ENCODE measurements at regions not wholly inside any gene's neighbourhood (a gene's known extent, or its start where the extent isn't known, plus 50 kb on each side); places are given as distances from the start of the nearest gene placed in this dataset.

DNA sequence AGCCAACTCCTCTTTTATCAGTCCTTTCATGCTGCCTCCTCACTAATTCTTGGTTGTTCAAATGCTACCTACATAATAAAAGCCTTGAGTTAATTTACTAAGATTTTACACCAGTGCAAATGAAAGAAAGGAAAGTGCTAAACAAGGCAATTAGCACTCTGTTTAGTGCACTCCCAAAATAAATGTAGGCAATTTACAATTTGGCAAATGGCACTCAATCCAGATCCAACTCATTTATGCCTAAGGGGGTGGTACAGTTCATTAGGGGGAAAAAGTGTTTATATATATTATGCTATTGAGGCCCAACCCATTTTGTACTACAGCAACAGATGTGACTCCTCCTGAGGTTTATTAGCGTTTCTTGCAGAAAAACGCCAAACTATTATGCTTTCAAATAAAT, 370.1 kb downstream of the NR2F2 start:
- no peak overlapping the region for H3K4me3 ChIP-seq (ENCODE audit: low read depth in 1 of 5, low read length in 5 of 5)
- H3K9ac ChIP-seq (ENCODE audit: low read length in 5 of 5), result no peak overlapping the region
- H3K27ac ChIP-seq (ENCODE audit: low read depth, low read length), result no peak overlapping the region
- no peaks in the 10 kb centered on the region for H3K4me1 ChIP-seq (ENCODE audit: control insufficient read depth in 5 of 5, insufficient read depth in 5 of 5, low read length in 5 of 5)
- H3K36me3 ChIP-seq (ENCODE audit: control insufficient read depth in 5 of 5, insufficient read depth in 5 of 5, low read length in 5 of 5), result no peaks in the 10 kb centered on the region
- H3K9me3 ChIP-seq (ENCODE audit: control insufficient read depth in 5 of 5, low read length in 5 of 5), result no peaks in the 10 kb centered on the region
- H3K27me3 ChIP-seq (ENCODE audit: control insufficient read depth in 5 of 5, insufficient read depth in 4 of 5, low read length in 5 of 5), result no peaks in the 10 kb centered on the region

DNA sequence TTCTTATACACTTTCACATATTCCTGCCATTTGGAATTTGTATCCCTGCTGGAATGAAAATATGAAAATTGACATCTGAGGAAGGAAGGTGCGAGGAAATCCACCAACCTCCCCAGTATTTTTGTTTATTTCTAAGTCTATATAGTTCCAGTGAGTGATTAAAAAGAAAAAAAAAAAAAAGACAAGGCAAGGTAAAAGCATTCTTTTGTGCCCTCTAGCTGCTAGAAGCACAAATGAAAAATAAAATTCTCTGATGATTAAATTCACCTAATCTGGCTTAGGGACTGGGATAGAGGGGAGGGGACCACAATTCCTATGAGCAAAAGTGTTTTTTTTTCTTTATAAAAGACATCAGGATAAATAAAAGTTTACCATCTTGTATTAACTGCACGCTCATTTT, 370.9 kb downstream of the NR2F2 start:
- Histone ChIP-seq H3K9me3 (ENCODE audit: control insufficient read depth in 5 of 5, low read length in 5 of 5) (no peaks in the 10 kb centered on the region), H3K4me1 (ENCODE audit: control insufficient read depth in 5 of 5, insufficient read depth in 5 of 5, low read length in 5 of 5) (no peaks in the 10 kb centered on the region), H3K9ac (ENCODE audit: low read length in 5 of 5) (no peak overlapping the region), H3K36me3 (ENCODE audit: control insufficient read depth in 5 of 5, insufficient read depth in 5 of 5, low read length in 5 of 5) (no peaks in the 10 kb centered on the region), H3K27ac (ENCODE audit: low read depth, low read length) (no peak overlapping the region), H3K27me3 (ENCODE audit: control insufficient read depth in 5 of 5, insufficient read depth in 4 of 5, low read length in 5 of 5) (no peaks in the 10 kb centered on the region), H3K4me3 (ENCODE audit: low read depth in 1 of 5, low read length in 5 of 5) (no peak overlapping the region)

DNA sequence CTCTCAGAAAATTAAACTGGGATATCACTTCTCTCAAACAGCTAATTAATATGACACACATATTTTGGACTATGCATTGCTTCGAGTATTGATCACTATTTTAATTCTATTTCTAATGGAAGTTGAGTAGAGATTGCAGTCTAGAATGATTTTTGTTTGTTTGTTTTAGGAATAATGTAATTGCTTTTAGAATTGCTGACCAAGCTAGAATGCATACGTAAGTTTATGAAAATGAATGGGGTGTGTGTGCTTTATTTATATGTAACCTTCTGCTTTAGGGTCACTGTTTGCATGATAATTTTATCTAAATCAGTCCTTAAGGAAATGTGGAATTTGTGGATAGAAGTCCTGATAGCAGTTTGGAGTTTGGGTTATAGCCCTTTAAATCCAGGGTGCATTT, 371.4 kb downstream of the NR2F2 start:
- no peak overlapping the region for H3K27ac ChIP-seq (ENCODE audit: low read depth, low read length)
- H3K4me3 ChIP-seq (ENCODE audit: low read depth in 1 of 5, low read length in 5 of 5), result no peak overlapping the region
- H3K27me3 ChIP-seq (ENCODE audit: control insufficient read depth in 5 of 5, insufficient read depth in 4 of 5, low read length in 5 of 5), result no peaks in the 10 kb centered on the region
- H3K36me3 ChIP-seq (ENCODE audit: control insufficient read depth in 5 of 5, insufficient read depth in 5 of 5, low read length in 5 of 5), result no peaks in the 10 kb centered on the region
- no peaks in the 10 kb centered on the region for H3K4me1 ChIP-seq (ENCODE audit: control insufficient read depth in 5 of 5, insufficient read depth in 5 of 5, low read length in 5 of 5)
- H3K9ac ChIP-seq (ENCODE audit: low read length in 5 of 5), result no peak overlapping the region
- no peaks in the 10 kb centered on the region for H3K9me3 ChIP-seq (ENCODE audit: control insufficient read depth in 5 of 5, low read length in 5 of 5)

DNA sequence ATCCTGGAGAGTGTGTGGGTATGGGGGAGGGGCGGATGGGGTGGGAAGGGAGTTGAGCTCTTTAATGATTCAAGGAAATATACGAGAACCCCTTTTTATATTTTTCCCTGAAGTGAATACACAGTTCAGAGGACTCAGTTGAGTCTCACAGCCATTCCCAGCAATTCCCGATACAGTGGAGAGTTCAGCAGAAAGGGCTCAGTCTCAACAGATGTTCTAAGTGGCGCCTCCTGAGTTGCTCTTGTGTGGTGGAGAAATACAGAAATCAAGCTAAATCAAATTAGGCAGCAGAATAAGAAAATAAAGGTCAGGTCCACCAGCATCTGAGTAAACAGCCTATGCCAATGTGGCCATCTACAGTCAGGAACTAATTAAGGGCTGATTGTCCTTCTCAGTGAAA, 372.1 kb downstream of the NR2F2 start:
- no peak overlapping the region for H3K9ac ChIP-seq (ENCODE audit: low read length in 5 of 5)
- H3K4me3 ChIP-seq (ENCODE audit: low read depth in 1 of 5, low read length in 5 of 5), result no peak overlapping the region
- H3K27me3 ChIP-seq (ENCODE audit: control insufficient read depth in 5 of 5, insufficient read depth in 4 of 5, low read length in 5 of 5), result no peaks in the 10 kb centered on the region
- no peaks in the 10 kb centered on the region for H3K4me1 ChIP-seq (ENCODE audit: control insufficient read depth in 5 of 5, insufficient read depth in 5 of 5, low read length in 5 of 5)
- no peaks in the 10 kb centered on the region for H3K36me3 ChIP-seq (ENCODE audit: control insufficient read depth in 5 of 5, insufficient read depth in 5 of 5, low read length in 5 of 5)
- no peaks in the 10 kb centered on the region for H3K9me3 ChIP-seq (ENCODE audit: control insufficient read depth in 5 of 5, low read length in 5 of 5)
- no peak overlapping the region for H3K27ac ChIP-seq (ENCODE audit: low read depth, low read length)

DNA sequence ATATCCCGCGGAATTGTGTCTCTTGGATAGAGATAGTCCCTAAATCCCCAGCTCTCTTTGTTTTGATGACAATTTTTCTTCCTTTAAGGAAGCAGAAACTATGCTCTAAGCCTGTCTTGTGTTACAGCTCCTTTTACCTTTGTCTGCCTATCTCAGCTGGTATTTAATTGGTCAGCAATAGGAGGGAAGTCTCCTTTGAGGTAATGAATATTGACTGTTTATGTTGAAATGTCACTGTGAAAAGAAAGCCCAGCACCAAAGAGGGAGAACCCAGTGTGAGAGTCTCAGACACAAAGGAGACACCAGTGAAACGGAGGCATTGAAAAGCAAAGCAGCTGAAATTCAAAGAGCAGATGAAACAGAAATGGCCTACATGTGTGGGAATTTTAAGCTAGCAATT, 372.6 kb downstream of the NR2F2 start:
- Histone ChIP-seq H3K4me3 (ENCODE audit: low read depth in 1 of 5, low read length in 5 of 5) (no peak overlapping the region), H3K4me1 (ENCODE audit: control insufficient read depth in 5 of 5, insufficient read depth in 5 of 5, low read length in 5 of 5) (no peaks in the 10 kb centered on the region)

DNA sequence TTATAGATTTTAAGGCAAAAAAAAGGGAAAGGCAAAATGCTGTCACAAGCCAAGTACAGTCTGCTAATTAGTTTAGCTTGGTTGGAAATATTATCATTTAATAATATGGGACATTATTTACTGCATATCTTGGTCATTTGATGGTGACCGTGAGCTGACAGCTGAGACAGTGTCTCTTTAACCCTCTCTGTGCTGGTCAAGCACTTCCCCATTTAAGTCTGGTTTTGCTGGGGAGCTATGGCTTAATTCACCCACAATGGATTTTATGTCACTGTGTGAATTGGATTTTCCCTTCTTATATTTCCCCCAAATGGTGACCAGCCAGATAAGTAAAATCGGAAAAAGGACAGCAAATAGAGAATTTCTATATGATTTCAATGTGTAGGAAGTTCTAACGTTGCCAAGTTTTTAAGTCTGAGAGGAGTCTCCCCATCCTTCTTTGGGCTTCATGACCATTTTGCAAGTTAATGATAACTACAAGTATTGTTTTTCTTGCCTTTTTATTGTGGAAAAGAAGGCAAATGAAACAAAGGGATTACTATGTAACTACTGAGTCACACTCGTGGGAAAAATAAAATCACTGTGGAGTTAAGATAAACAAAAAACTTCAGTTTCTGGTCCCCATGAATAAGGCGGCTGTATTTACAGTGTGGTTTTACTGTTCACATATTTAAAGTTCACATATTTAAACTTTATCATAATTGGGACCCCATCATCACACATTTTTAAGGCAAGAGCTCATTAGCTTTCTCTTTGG, 373.5 kb downstream of the NR2F2 start:
- H3K27ac ChIP-seq (ENCODE audit: low read depth, low read length), result no peak overlapping the region
- H3K9me3 ChIP-seq (ENCODE audit: control insufficient read depth in 5 of 5, low read length in 5 of 5), result no peaks in the 10 kb centered on the region
- no peaks in the 10 kb centered on the region for H3K36me3 ChIP-seq (ENCODE audit: control insufficient read depth in 5 of 5, insufficient read depth in 5 of 5, low read length in 5 of 5)
- no peaks in the 10 kb centered on the region for H3K4me1 ChIP-seq (ENCODE audit: control insufficient read depth in 5 of 5, insufficient read depth in 5 of 5, low read length in 5 of 5)
- H3K4me3 ChIP-seq (ENCODE audit: low read depth in 1 of 5, low read length in 5 of 5), result no peak overlapping the region
- no peaks in the 10 kb centered on the region for H3K27me3 ChIP-seq (ENCODE audit: control insufficient read depth in 5 of 5, insufficient read depth in 4 of 5, low read length in 5 of 5)
- no peak overlapping the region for H3K9ac ChIP-seq (ENCODE audit: low read length in 5 of 5)

More for the DNA sequence above, 372.6 kb downstream of the NR2F2 start:
- H3K27me3 ChIP-seq (ENCODE audit: control insufficient read depth in 5 of 5, insufficient read depth in 4 of 5, low read length in 5 of 5), result no peaks in the 10 kb centered on the region
- no peaks in the 10 kb centered on the region for H3K36me3 ChIP-seq (ENCODE audit: control insufficient read depth in 5 of 5, insufficient read depth in 5 of 5, low read length in 5 of 5)
- no peaks in the 10 kb centered on the region for H3K9me3 ChIP-seq (ENCODE audit: control insufficient read depth in 5 of 5, low read length in 5 of 5)
- no peak overlapping the region for H3K9ac ChIP-seq (ENCODE audit: low read length in 5 of 5)
- no peak overlapping the region for H3K27ac ChIP-seq (ENCODE audit: low read depth, low read length)

DNA sequence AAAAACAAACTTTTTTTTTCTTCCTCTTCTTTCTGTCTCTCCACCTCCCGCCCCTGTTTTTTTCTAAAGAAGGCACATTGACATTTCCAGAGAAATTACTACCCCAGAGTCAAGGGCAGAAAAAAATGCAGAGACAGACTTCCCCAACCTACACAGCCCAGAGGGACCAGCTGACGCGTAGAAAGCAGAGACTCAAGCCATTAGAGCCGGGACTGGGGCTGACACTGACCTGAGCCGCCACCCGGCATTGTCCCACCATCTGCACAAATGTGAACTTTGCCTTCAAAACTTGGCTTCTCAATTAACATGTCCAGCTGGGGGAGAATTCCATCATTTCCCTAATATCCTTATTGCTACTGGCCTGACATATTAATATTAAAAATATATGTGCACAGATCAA, 385.6 kb downstream of the NR2F2 start:
- no peaks in the 10 kb centered on the region for H3K36me3 ChIP-seq (ENCODE audit: control insufficient read depth in 5 of 5, insufficient read depth in 5 of 5, low read length in 5 of 5)
- peaks cover 0 to 10% (median 0%) of the 10 kb centered on the region in 5 donors for H3K4me1 ChIP-seq (ENCODE audit: control insufficient read depth in 5 of 5, insufficient read depth in 5 of 5, low read length in 5 of 5)
- H3K27ac ChIP-seq (ENCODE audit: low read depth, low read length), result no peak overlapping the region
- no peak overlapping the region for H3K9ac ChIP-seq (ENCODE audit: low read length in 5 of 5)
- H3K9me3 ChIP-seq (ENCODE audit: control insufficient read depth in 5 of 5, low read length in 5 of 5), result no peaks in the 10 kb centered on the region
- peaks cover 0 to 3% (median 0%) of the 10 kb centered on the region in 5 donors for H3K27me3 ChIP-seq (ENCODE audit: control insufficient read depth in 5 of 5, insufficient read depth in 4 of 5, low read length in 5 of 5)
- H3K4me3 ChIP-seq (ENCODE audit: low read depth in 1 of 5, low read length in 5 of 5), result peak overlapping the region in 1 of 5 donors; percentile 7

DNA sequence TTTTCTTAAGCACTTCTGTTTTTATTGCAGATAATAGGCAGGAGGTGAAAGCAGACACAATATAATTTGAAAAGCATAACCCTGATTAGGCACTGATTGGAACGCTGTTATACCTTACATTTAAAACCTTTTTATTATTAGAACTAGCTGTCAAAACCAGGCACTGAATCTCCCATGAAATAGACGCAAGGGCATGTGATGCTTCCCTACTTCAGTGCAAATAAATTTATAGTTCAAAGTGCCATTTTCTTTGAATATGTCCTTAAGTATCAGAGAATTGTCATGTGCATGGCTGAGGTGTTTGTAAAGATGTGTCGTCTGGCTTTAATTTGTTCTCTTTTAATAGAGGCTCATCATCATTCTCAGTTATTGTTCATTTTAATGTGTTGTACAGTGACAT, 386.0 kb downstream of the NR2F2 start:
- peaks cover 0 to 3% (median 0%) of the 10 kb centered on the region in 5 donors for H3K27me3 ChIP-seq (ENCODE audit: control insufficient read depth in 5 of 5, insufficient read depth in 4 of 5, low read length in 5 of 5)
- H3K4me3 ChIP-seq (ENCODE audit: low read depth in 1 of 5, low read length in 5 of 5), result no peak overlapping the region
- no peaks in the 10 kb centered on the region for H3K9me3 ChIP-seq (ENCODE audit: control insufficient read depth in 5 of 5, low read length in 5 of 5)

DNA sequence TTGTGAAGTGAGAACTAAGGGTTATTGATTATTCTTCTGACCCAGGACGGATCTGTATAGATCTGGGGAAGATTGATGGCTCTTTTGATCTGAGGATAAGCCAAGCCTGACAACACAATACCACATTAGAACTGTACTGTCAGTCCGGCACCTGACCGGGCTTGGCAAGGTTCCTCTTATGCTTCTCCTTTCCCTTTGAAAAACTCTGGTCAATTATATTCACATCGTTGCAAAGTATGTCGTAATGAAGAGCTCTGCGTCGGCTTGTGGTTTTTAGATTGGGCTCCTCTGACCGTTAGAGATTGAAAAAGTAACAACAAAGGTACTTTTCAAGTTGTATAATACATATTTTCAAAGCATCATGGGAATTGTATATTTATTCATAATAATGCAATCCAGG, 389.8 kb downstream of the NR2F2 start:
- Histone ChIP-seq H3K27me3 (ENCODE audit: control insufficient read depth in 5 of 5, insufficient read depth in 4 of 5, low read length in 5 of 5) (peaks cover 0 to 3% (median 0%) of the 10 kb centered on the region in 5 donors), H3K9ac (ENCODE audit: low read length in 5 of 5) (no peak overlapping the region), H3K9me3 (ENCODE audit: control insufficient read depth in 5 of 5, low read length in 5 of 5) (no peaks in the 10 kb centered on the region), H3K36me3 (ENCODE audit: control insufficient read depth in 5 of 5, insufficient read depth in 5 of 5, low read length in 5 of 5) (no peaks in the 10 kb centered on the region), H3K27ac (ENCODE audit: low read depth, low read length) (no peak overlapping the region), H3K4me3 (ENCODE audit: low read depth in 1 of 5, low read length in 5 of 5) (no peak overlapping the region), H3K4me1 (ENCODE audit: control insufficient read depth in 5 of 5, insufficient read depth in 5 of 5, low read length in 5 of 5) (peaks cover 0 to 10% (median 0%) of the 10 kb centered on the region in 5 donors)

More for the DNA sequence above, 386.0 kb downstream of the NR2F2 start:
- Histone ChIP-seq H3K27ac (ENCODE audit: low read depth, low read length) (no peak overlapping the region), H3K9ac (ENCODE audit: low read length in 5 of 5) (no peak overlapping the region), H3K4me1 (ENCODE audit: control insufficient read depth in 5 of 5, insufficient read depth in 5 of 5, low read length in 5 of 5) (peaks cover 0 to 10% (median 0%) of the 10 kb centered on the region in 5 donors), H3K36me3 (ENCODE audit: control insufficient read depth in 5 of 5, insufficient read depth in 5 of 5, low read length in 5 of 5) (no peaks in the 10 kb centered on the region)

DNA sequence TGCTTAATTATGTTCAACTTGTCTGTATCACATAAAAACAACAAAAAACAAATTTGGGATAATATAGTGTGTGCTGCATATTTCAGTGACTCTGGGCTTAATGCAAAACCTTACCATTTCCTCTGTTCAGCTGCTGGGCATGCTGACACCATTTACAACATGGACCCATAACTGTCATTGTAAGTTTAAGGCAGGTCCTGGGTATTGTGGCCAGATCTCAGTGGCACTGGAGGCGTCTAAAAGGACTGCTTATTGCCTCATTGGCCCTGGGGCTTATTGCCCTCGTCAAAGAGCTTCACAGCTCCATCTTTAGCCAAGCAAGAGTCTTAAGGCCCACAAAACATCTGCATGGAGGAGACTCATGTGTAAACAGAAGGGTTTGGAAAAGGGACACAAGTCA, 390.2 kb downstream of the NR2F2 start:
- peaks cover 0 to 3% (median 0%) of the 10 kb centered on the region in 5 donors for H3K27me3 ChIP-seq (ENCODE audit: control insufficient read depth in 5 of 5, insufficient read depth in 4 of 5, low read length in 5 of 5)
- H3K4me3 ChIP-seq (ENCODE audit: low read depth in 1 of 5, low read length in 5 of 5), result no peak overlapping the region
- no peak overlapping the region for H3K27ac ChIP-seq (ENCODE audit: low read depth, low read length)
- no peak overlapping the region for H3K9ac ChIP-seq (ENCODE audit: low read length in 5 of 5)
- H3K4me1 ChIP-seq (ENCODE audit: control insufficient read depth in 5 of 5, insufficient read depth in 5 of 5, low read length in 5 of 5), result peaks cover 0 to 7% (median 0%) of the 10 kb centered on the region in 5 donors
- H3K36me3 ChIP-seq (ENCODE audit: control insufficient read depth in 5 of 5, insufficient read depth in 5 of 5, low read length in 5 of 5), result no peaks in the 10 kb centered on the region
- H3K9me3 ChIP-seq (ENCODE audit: control insufficient read depth in 5 of 5, low read length in 5 of 5), result no peaks in the 10 kb centered on the region
